ENCODE measurements at regions not wholly inside any gene's neighbourhood (a gene's known extent, or its start where the extent isn't known, plus 50 kb on each side); places are given as distances from the start of the nearest gene placed in this dataset.

DNA sequence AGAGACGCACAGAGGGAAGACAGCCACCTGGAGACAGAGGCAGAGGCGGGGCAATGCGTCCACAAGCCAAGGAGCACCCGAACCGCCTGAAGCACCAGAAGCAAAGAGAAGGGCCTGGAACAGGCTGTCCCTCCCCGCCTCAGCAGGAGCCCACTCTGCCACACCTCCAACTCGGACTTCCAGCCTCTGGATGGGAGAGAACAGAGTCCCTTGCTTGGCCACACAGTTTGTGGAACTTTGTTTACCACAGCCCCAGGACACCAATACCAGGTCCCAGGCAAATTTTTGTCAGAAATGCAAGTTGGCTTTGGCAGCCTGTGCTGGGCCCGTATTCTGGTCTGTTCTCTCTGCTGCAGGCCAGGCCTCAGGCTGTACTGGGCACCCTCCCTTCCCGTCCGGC, 87.5 kb upstream of the RPS6KA2 start:
- Mint-ChIP-seq H3K9me3 (ENCODE audit: low read depth) (peaks cover 8% of the 10 kb centered on the region), H3K27ac (ENCODE audit: unreplicated experiment) (no peak overlapping the region), H3K4me3 (ENCODE audit: unreplicated experiment) (no peak overlapping the region), H3K27me3 (ENCODE audit: low read depth) (no peaks in the 10 kb centered on the region), H3K4me1 (ENCODE audit: low read depth) (no peaks in the 10 kb centered on the region), H3K36me3 (ENCODE audit: low read depth) (peaks cover 4% of the 10 kb centered on the region)
- no peak for DNase-seq (ENCODE audit: low spot score)
- TF ChIP-seq, protein P1, sequence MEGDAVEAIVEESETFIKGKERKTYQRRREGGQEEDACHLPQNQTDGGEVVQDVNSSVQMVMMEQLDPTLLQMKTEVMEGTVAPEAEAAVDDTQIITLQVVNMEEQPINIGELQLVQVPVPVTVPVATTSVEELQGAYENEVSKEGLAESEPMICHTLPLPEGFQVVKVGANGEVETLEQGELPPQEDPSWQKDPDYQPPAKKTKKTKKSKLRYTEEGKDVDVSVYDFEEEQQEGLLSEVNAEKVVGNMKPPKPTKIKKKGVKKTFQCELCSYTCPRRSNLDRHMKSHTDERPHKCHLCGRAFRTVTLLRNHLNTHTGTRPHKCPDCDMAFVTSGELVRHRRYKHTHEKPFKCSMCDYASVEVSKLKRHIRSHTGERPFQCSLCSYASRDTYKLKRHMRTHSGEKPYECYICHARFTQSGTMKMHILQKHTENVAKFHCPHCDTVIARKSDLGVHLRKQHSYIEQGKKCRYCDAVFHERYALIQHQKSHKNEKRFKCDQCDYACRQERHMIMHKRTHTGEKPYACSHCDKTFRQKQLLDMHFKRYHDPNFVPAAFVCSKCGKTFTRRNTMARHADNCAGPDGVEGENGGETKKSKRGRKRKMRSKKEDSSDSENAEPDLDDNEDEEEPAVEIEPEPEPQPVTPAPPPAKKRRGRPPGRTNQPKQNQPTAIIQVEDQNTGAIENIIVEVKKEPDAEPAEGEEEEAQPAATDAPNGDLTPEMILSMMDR (IDR thresholded peaks at IDR 0.05): no peak

DNA sequence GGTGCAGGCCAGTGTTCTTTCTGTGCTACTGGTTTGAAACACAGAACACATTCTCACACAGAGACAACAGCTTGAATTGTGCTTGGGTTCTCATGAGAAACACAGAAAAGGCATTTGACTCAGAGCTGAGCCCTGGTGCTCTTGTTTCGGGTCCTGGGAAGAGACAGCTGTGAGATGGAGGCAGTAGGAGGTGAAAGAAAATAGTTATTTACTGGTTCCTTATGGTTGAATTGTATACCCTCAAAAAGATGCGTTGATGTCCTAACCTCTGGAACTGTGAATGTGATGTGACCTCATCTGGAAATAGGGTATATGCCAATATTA, 87.1 kb upstream of the RPS6KA2 start:
- no peak overlapping the region for H3K27ac Mint-ChIP-seq (ENCODE audit: unreplicated experiment)
- DNase-seq (ENCODE audit: low spot score): no peak
- TF ChIP-seq, protein P1 (IDR thresholded peaks at IDR 0.05): no peak
- H3K4me1 Mint-ChIP-seq (ENCODE audit: low read depth): no peaks in the 10 kb centered on the region
- H3K27me3 Mint-ChIP-seq (ENCODE audit: low read depth): no peaks in the 10 kb centered on the region
- H3K4me3 Mint-ChIP-seq (ENCODE audit: unreplicated experiment): no peak overlapping the region
- H3K9me3 Mint-ChIP-seq (ENCODE audit: low read depth): peaks cover 8% of the 10 kb centered on the region
- H3K36me3 Mint-ChIP-seq (ENCODE audit: low read depth): peaks cover 4% of the 10 kb centered on the region

DNA sequence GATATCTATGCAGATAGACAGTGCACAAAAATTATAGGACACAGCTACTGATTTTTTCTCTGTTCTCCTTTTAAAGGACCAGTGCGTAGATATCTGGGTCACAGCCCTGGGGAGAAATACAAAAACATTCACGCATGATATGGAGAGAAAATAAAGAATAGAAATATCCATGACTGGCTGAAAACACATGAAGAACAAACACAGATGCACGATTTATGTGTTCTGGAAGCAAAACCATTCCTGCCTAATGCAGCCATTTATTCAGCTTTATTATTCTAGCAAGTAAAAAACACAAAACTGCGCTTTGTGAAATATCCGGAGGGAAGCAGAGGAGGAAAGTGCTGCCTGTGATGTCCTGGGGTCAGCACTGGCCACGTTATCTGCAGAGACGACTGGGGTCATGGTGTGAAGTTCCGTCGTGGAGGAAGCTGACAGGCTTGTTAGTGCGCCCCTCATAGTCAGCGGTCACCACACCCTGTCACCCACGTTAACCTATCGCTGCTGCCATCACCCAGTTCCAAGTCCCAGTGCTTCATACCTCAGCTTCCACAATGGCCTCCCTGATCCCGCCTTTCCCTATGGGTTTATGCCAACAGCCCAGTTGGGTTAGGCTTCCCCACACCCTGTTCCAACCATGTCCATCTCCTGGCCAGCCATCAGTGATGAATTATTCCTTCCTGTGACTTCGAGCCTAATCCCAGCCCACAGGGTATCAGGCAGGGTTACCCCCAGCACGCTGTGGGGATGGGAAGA, 86.6 kb upstream of the RPS6KA2 start:
- Mint-ChIP-seq H3K4me1 (ENCODE audit: low read depth) (no peaks in the 10 kb centered on the region), H3K27me3 (ENCODE audit: low read depth) (no peaks in the 10 kb centered on the region), H3K36me3 (ENCODE audit: low read depth) (peaks cover 4% of the 10 kb centered on the region), H3K4me3 (ENCODE audit: unreplicated experiment) (no peak overlapping the region), H3K27ac (ENCODE audit: unreplicated experiment) (no peak overlapping the region), H3K9me3 (ENCODE audit: low read depth) (peaks cover 8% of the 10 kb centered on the region)
- no peak for DNase-seq (ENCODE audit: low spot score)
- TF ChIP-seq, protein P1 (IDR thresholded peaks at IDR 0.05): no peak

DNA sequence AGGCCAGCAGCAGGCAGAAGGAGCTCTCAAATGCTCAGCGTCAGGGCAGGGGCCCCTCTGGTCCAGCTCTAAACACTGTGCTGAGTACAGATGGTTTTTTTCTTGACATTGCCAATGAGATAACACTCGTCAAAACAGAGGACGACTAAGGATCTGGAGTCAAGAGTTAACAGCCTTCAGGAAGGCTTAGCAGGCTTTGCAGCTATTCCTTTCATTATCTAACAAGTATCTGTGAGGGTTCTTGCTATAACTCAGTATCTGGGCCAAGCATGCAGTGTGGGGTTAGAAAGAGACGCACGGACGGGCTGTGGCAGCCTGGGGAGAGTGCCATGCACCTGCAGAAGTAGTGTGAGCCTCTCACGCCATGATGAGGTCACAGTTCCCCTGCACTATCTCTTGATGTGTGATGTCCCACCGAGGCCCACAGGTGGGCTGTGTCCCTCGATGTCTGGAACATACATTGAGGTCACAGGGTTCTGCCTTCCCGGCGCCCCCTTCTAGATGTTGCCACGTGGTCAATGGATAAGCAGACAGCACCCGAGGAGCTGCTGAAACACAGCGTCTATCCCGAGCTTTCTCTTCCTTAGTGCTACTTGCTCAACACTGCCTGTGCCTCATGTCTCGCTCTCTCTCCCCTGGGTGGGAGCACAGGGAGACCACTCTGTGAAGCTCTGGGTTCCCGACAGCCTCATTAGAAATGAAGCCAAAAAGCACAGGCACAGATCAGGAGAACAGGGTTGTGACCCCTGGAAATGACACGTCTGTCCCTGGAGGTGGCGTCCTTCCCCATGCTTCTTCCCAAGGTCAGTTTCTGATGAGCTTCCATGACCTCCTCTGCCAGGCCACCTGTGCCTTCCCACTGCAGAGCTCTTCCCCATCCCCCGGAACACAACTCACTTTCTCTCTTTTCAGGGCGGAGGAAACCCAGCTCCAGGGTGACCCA, 85.5 kb upstream of the RPS6KA2 start:
- Mint-ChIP-seq H3K36me3 (ENCODE audit: low read depth) (peaks cover 4% of the 10 kb centered on the region), H3K4me1 (ENCODE audit: low read depth) (no peaks in the 10 kb centered on the region), H3K4me3 (ENCODE audit: unreplicated experiment) (no peak overlapping the region), H3K27ac (ENCODE audit: unreplicated experiment) (no peak overlapping the region), H3K9me3 (ENCODE audit: low read depth) (peaks cover 8% of the 10 kb centered on the region), H3K27me3 (ENCODE audit: low read depth) (no peaks in the 10 kb centered on the region)
- no peak for DNase-seq (ENCODE audit: low spot score)
- TF ChIP-seq, protein P1 (IDR thresholded peaks at IDR 0.05): no peak

DNA sequence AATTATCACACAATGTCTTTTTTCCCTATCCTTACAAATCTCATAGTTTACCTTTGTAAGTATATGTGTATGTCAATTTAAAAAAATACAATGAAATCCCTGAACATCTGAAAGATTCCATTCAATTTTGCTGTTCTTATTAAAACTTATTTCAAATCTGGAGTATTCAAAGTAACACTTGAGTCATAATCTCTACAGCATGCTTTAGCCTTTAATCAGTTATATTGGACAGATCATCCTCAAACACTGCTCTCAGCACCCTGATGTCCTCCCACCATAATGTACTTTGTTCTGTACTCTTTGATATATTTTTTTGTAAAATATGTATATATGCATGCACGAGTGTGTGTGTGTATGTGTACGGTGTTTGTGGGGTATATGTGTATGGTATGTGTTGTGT, 83.0 kb upstream of the RPS6KA2 start:
- Mint-ChIP-seq H3K9me3 (ENCODE audit: low read depth) (peaks cover 8% of the 10 kb centered on the region), H3K4me1 (ENCODE audit: low read depth) (no peaks in the 10 kb centered on the region), H3K27me3 (ENCODE audit: low read depth) (no peaks in the 10 kb centered on the region), H3K4me3 (ENCODE audit: unreplicated experiment) (no peak overlapping the region), H3K27ac (ENCODE audit: unreplicated experiment) (no peak overlapping the region), H3K36me3 (ENCODE audit: low read depth) (peaks cover 4% of the 10 kb centered on the region)
- no peak for DNase-seq (ENCODE audit: low spot score)
- TF ChIP-seq, protein P1 (IDR thresholded peaks at IDR 0.05): no peak
